Kidney (tissue), 13 donors: ENCODE measurements at regions not wholly inside any gene's neighbourhood (a gene's known extent, or its start where the extent isn't known, plus 50 kb on each side); places are given as distances from the start of the nearest gene placed in this dataset.

Experiments used
- DNase-seq, 5 donors: peaks; one replicate each; pipeline ENCODE4 v3.0.0-alpha.2; 2013 to 2020
- FAIRE-seq: peaks from 2 replicates; lab custom pipeline; 2012; peaks lifted over from hg19 to GRCh38; lab: Jason Lieb, UNC
- H3K27ac ChIP-seq, 2 donors: one replicate each; pipeline ENCODE4 v1.7.0; 2013; ENCODE audit warnings: low read depth in 2 of 2, low read length in 2 of 2, inconsistent platforms in 1 of 2
- H3K27me3 ChIP-seq: one replicate; pipeline ENCODE4 v1.7.1; 2013; ENCODE audit warnings: low read length, inconsistent platforms; ENCODE audit not compliant: control insufficient read depth, insufficient read depth
- H3K36me3 ChIP-seq, 3 donors: one replicate each; pipeline versions ENCODE4 v1.7.0 to v1.7.1; 2013; ENCODE audit warnings: low read length in 3 of 3, control low read depth in 1 of 3, inconsistent platforms in 1 of 3; ENCODE audit not compliant: insufficient read depth in 3 of 3, control insufficient read depth in 2 of 3
- H3K4me1 ChIP-seq, 3 donors: one replicate each; pipeline versions ENCODE4 v1.7.0 to v1.7.1; 2013; ENCODE audit warnings: low read length in 3 of 3, inconsistent platforms in 1 of 3, low read depth in 1 of 3; ENCODE audit not compliant: control insufficient read depth in 2 of 3, insufficient read depth in 2 of 3
- H3K4me3 ChIP-seq, 3 donors: one replicate each; pipeline versions ENCODE4 v1.7.0 to v1.8.1; 2013; ENCODE audit warnings: low read length in 3 of 3, control low read depth in 1 of 3, inconsistent platforms in 1 of 3
- H3K9ac ChIP-seq, 3 donors: one replicate each; pipeline versions ENCODE4 v1.7.0 to v1.7.1; 2013; ENCODE audit warnings: low read length in 3 of 3, control low read depth in 1 of 3, inconsistent platforms in 1 of 3
- H3K9me3 ChIP-seq, 3 donors: one replicate each; pipeline versions ENCODE4 v1.7.0 to v1.7.1; 2013; ENCODE audit warnings: low read length in 3 of 3, control low read depth in 1 of 3, inconsistent platforms in 1 of 3; ENCODE audit not compliant: control insufficient read depth in 2 of 3, insufficient read depth in 1 of 3
- CTCF ChIP-seq: IDR thresholded peaks from 3 replicates; pipeline ENCODE4 v1.5.1; 2012; ENCODE audit warnings: mild to moderate bottlenecking, moderate library complexity, borderline replicate concordance; ENCODE audit not compliant: insufficient read depth; ENCODE audit errors: extremely low read depth
- intact Hi-C: fragments of 100-400 bp; cut with DNase I; formaldehyde crosslinking; loops from one replicate; pipeline ENCODE4 v1.11.1; 2022
- donor health status: control.
- donor health status: control.
- donor health status: control.
- donor health status: control.
- donor health status: control.
- donor health status: DM: yes; HTN: yes; CAD: no.
- donor health status: Normal renal cell carcinoma (clear cell type).

- Histone ChIP-seq H3K9me3 (peaks cover 0 to 4% (median 0%) of the 10 kb centered on the region in 3 donors), H3K27me3 (no peaks in the 10 kb centered on the region)
- intact Hi-C loops = no loop called here
Measured at GRCh38 chr10:43955978-43956377, 307.3 kb upstream of the ZNF32 start.

GRCh38 chr10:43955002-43955596 lies 306.4 kb upstream of the ZNF32 start:
- Histone ChIP-seq H3K9ac (no peak overlapping the region), H3K4me3 (no peak overlapping the region), H3K9me3 (peaks cover 0 to 4% (median 0%) of the 10 kb centered on the region in 3 donors), H3K27me3 (no peaks in the 10 kb centered on the region), H3K4me1 (no peaks in the 10 kb centered on the region), H3K36me3 (no peaks in the 10 kb centered on the region), H3K27ac (no peak overlapping the region)
- no peak for DNase-seq
- no peak for FAIRE-seq
- no peak for TF ChIP-seq CTCF
- intact Hi-C loops = no loop called here

More at GRCh38 chr10:43955978-43956377, 307.3 kb upstream of the ZNF32 start:
- H3K27ac ChIP-seq = no peak overlapping the region
- no peak for DNase-seq
- H3K9ac ChIP-seq = no peak overlapping the region
- no peak for TF ChIP-seq CTCF
- FAIRE-seq = no peak
- H3K36me3 ChIP-seq = no peaks in the 10 kb centered on the region
- H3K4me3 ChIP-seq = no peak overlapping the region
- peaks cover 0 to 4% (median 0%) of the 10 kb centered on the region in 3 donors for H3K4me1 ChIP-seq

GRCh38 chr10:43953672-43954071 lies 305.0 kb upstream of the ZNF32 start:
- no peak overlapping the region for H3K4me3 ChIP-seq
- H3K9ac ChIP-seq = no peak overlapping the region
- no peak for DNase-seq
- FAIRE-seq = no peak
- no peaks in the 10 kb centered on the region for H3K36me3 ChIP-seq
- no peak for TF ChIP-seq CTCF
- no peaks in the 10 kb centered on the region for H3K27me3 ChIP-seq
- intact Hi-C loops = no loop called here
- H3K9me3 ChIP-seq = peaks cover 0 to 4% (median 0%) of the 10 kb centered on the region in 3 donors
- H3K4me1 ChIP-seq = no peaks in the 10 kb centered on the region
- no peak overlapping the region for H3K27ac ChIP-seq

GRCh38 chr10:43952760-43953159 lies 304.1 kb upstream of the ZNF32 start:
- FAIRE-seq (no peak), DNase-seq (no peak)
- Histone ChIP-seq H3K36me3 (no peaks in the 10 kb centered on the region), H3K27me3 (no peaks in the 10 kb centered on the region), H3K4me1 (no peaks in the 10 kb centered on the region), H3K27ac (no peak overlapping the region), H3K9ac (no peak overlapping the region), H3K9me3 (peaks cover 0 to 4% (median 0%) of the 10 kb centered on the region in 3 donors), H3K4me3 (no peak overlapping the region)
- no peak for TF ChIP-seq CTCF
- intact Hi-C loops = no loop called here
